ENCODE measurements at regions not wholly inside any gene's neighbourhood (a gene's known extent, or its start where the extent isn't known, plus 50 kb on each side); places are given as distances from the start of the nearest gene placed in this dataset.
"Not testable (repeated sequence)": the region's sequence is repeated elsewhere in the genome, so short reads cannot be mapped to it uniquely, and the experiment has no call there.

DNA sequence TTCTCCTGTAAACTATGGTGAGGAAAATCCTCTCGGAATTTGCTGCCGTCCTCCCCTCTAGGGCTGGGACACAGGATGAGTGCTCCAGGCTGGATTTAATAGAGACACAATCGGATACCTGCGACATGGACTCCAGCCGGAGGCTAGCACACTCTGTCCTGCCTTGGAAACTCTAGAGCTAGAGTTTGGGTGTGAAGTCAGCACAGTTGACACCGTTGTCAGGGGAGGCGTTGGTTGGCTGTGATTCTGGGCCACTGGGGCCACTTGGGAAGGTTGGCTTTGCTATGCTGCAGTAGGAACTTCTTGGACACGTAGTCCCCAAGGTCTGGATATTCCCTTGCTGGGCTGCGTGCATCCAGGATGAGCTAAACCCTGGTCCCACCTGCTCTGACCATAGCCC is 169.4 kb downstream of the NRN1 start:
- no peak for DNase-seq (ENCODE audit: low read depth)

- DNase-seq (ENCODE audit: low read depth), result not testable (repeated sequence)
Measured at GRCh38 chr6:5836597-5836996, 170.1 kb downstream of the NRN1 start.

DNA sequence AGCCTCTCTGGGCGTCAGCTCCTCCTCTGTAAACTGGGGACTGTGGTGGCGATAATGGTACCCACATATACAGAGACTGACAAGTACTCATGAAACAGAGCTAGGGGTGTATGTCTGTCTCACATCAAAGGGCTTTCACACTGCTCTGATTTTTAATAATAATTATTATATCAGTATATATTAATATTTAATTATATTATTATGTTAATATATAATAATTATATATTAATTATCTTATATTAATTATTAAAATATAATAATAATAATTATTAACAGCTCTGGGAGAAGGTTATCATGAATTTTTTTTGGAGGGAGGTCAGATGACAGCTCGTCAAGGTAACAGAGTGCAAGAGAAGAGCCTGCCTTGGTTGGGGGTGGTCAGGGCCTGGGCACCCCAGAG is 173.6 kb downstream of the NRN1 start:
- no peak for DNase-seq (ENCODE audit: low read depth)

DNA sequence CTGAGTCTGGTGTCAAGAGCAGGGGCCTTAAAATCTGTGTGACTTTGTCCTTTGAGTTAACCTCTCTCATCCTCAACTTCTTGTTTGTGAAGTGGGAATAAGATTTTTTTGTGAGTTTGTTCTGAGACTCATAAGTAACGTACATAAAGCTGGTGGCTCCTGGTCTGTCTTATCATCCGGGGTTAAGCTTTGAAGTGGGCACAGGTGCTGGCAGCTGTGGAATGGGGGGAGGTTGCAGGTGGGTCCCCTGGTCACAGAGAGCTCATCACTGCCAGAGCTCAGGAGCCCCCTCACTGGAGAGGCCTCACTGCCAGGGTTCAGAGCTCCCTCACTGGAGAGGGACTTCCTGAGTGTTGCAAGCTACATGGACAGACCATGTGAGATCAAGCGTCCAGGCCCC is 174.1 kb downstream of the NRN1 start:
- DNase-seq (ENCODE audit: low read depth), result no peak

GRCh38 chr6:5831219-5831862 is 175.4 kb downstream of the NRN1 start:
- DNase-seq (ENCODE audit: low read depth), result not testable (repeated sequence)

- no peak for DNase-seq (ENCODE audit: low read depth)
Measured at GRCh38 chr6:5828296-5828695, 178.4 kb downstream of the NRN1 start.

DNA sequence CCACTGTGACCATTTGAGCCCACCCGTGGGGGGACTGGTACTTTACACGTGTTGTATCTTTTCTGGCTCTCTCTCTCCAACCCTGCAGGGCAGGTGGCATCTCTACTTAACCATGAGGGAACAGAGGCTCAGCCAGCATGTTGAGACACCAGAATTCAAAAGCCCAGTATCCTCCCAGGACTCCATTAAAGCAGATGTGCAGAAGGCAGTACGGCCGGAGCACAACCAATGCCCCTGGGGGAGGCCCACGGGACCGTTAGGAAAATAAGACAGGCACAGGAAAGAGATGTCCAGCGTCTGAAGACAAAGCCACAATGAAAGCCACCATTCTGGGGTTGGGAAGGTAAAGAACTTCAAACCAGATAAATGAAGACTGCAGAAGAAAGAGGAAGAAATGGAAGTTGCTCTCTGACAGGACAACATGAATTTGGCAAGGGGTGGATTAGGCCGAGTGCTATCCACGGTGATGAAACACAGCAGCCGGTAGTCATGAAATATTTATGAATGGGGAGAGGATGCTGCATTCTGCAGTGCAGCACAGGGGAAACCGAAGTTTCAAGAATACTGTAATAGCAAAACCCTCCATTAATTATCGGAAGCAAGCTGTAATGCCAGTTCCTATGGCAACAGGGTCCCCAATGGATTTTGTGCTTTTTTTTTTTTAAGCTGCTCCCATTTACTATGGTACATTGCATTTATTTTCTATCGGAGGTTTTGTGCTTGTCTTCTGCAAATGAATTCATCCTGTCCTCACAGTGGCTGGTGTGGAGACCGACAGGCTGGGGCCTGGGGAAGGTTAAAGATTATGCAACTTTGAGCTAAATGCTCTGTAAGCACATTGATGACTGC is 179.4 kb downstream of the NRN1 start:
- DNase-seq (ENCODE audit: low read depth), result no peak

- DNase-seq (ENCODE audit: low read depth), result not testable (repeated sequence)
Measured at GRCh38 chr6:5824382-5824983, 182.2 kb downstream of the NRN1 start.

Data from fibroblast of gingiva (primary cell).